H1 (cell line): ENCODE measurements at regions not wholly inside any gene's neighbourhood (a gene's known extent, or its start where the extent isn't known, plus 50 kb on each side); places are given as distances from the start of the nearest gene placed in this dataset.

Experiments used
- CTCF ChIA-PET: fragments of 300-600 bp; sonication (Branson Sonifier 250); formaldehyde crosslinking; loops from one replicate; lab custom pipeline; 2021; ENCODE audit not compliant: partially characterized antibody; lab: Charles Lee
- POLR2A ChIA-PET: fragments of 300-600 bp; sonication (Branson Sonifier 250); formaldehyde crosslinking; loops from one replicate; lab custom pipeline; 2021; ENCODE audit warnings: inconsistent platforms; ENCODE audit not compliant: partially characterized antibody; lab: Charles Lee
- DNase-seq, 2 experiments: peaks; one replicate each; pipeline versions ENCODE4 v3.0.0 to v3.0.0-alpha.2; 2010 to 2022; ENCODE audit warnings: low spot score in 2 of 2, low read depth in 1 of 2, mixed read lengths in 1 of 2
- FAIRE-seq: peaks from 2 replicates; lab custom pipeline; 2011; peaks lifted over from hg19 to GRCh38; lab: Jason Lieb, UNC
- H2AFZ ChIP-seq: 2 replicates; pipeline ENCODE4 v1.8.1; 2012; ENCODE audit warnings: low read length, inconsistent platforms
- H2AK5ac ChIP-seq: 2 replicates; pipeline ENCODE4 v1.6.1; 2013; ENCODE audit warnings: low read depth, low read length
- H2BK120ac ChIP-seq: replicated peaks from 2 replicates; pipeline ENCODE3; 2013; ENCODE audit warnings: low read depth, low read length, inconsistent platforms
- H2BK12ac ChIP-seq: 2 replicates; pipeline ENCODE4 v1.6.1; 2013; ENCODE audit warnings: low read depth, low read length
- H2BK15ac ChIP-seq: 2 replicates; pipeline ENCODE4 v1.6.1; 2013; ENCODE audit warnings: low read length
- H2BK20ac ChIP-seq: 2 replicates; pipeline ENCODE4 v1.6.1; 2013; ENCODE audit warnings: low read length
- H2BK5ac ChIP-seq: 2 replicates; pipeline ENCODE4 v1.6.1; 2013; ENCODE audit warnings: low read depth, low read length
- H3K14ac ChIP-seq: 2 replicates; pipeline ENCODE4 v1.6.1; 2013; ENCODE audit warnings: inconsistent platforms; ENCODE audit not compliant: insufficient read length
- H3K18ac ChIP-seq: 2 replicates; pipeline ENCODE4 v1.6.1; 2013; ENCODE audit warnings: low read length; ENCODE audit errors: extremely low read depth
- H3K23ac ChIP-seq: 2 replicates; pipeline ENCODE4 v1.6.1; 2013; ENCODE audit warnings: inconsistent platforms; ENCODE audit not compliant: insufficient read length
- H3K23me2 ChIP-seq: 2 replicates; pipeline ENCODE4 v1.6.1; 2013; ENCODE audit warnings: low read depth, low read length
- H3K27ac ChIP-seq: 2 replicates; pipeline ENCODE4 v1.6.1; 2011; ENCODE audit warnings: low read depth, low read length, inconsistent platforms
- H3K27me3 ChIP-seq, 4 experiments: replicated peaks in 1 of 4; 1 replicate in 1 of 4; 2 replicates in 3 of 4; pipeline versions ENCODE4 v1.6.1 to v1.8.1; 2011 to 2013; ENCODE audit warnings: low read length in 3 of 4, mild to moderate bottlenecking in 3 of 4, inconsistent platforms in 2 of 4, mixed read lengths in 2 of 4, moderate library complexity in 1 of 4; ENCODE audit not compliant: control insufficient read depth in 3 of 4, insufficient read depth in 3 of 4; ENCODE audit errors: extremely low read depth in 1 of 4
- H3K36me3 ChIP-seq, 4 experiments: 2 replicates each; pipeline versions ENCODE4 v1.6.1 to v1.8.1; 2011 to 2013; ENCODE audit warnings: mild to moderate bottlenecking in 4 of 4, low read length in 3 of 4, moderate library complexity in 2 of 4, control low read depth in 1 of 4, inconsistent platforms in 1 of 4; ENCODE audit not compliant: insufficient read depth in 4 of 4, control insufficient read depth in 2 of 4
- H3K4ac ChIP-seq: replicated peaks from 2 replicates; pipeline ENCODE3; 2013; ENCODE audit warnings: low read length, low read depth, mixed read lengths, inconsistent platforms; ENCODE audit not compliant: insufficient read length
- H3K4me1 ChIP-seq, 4 experiments: replicated peaks in 1 of 4; 1 replicate in 1 of 4; 2 replicates in 3 of 4; pipeline versions ENCODE4 v1.6.1 to v1.8.1; 2011 to 2013; ENCODE audit warnings: low read length in 3 of 4, inconsistent platforms in 2 of 4, mixed read lengths in 1 of 4; ENCODE audit not compliant: insufficient read depth in 4 of 4, control insufficient read depth in 3 of 4
- H3K4me2 ChIP-seq, 2 experiments: 2 replicates each; pipeline versions ENCODE4 v1.6.1 to v1.8.1; 2011 to 2013; ENCODE audit warnings: low read depth in 2 of 2, low read length in 2 of 2, control low read depth in 1 of 2, inconsistent platforms in 1 of 2, mild to moderate bottlenecking in 1 of 2; ENCODE audit not compliant: insufficient read depth in 1 of 2
- H3K4me3 ChIP-seq, 4 experiments: fragments of 200-600, 300-600 bp in 1 of 4; sonication (generic), shearing (Covaris generic), sonication (Bioruptor Twin) in 1 of 4; 2 replicates each; pipeline versions ENCODE4 v1.5.1 to v1.8.1; 2011 to 2016; ENCODE audit warnings: low read length in 4 of 4, low read depth in 3 of 4, control low read depth in 2 of 4, inconsistent platforms in 2 of 4, mild to moderate bottlenecking in 2 of 4, mixed read lengths in 1 of 4, moderate library complexity in 1 of 4; ENCODE audit not compliant: insufficient read depth in 2 of 4; ENCODE audit errors: extremely low read depth in 1 of 4
- H3K56ac ChIP-seq: replicated peaks from 2 replicates; pipeline ENCODE3; 2013; ENCODE audit warnings: low read depth, mild to moderate bottlenecking, mixed read lengths, low read length, inconsistent platforms; ENCODE audit not compliant: insufficient read length
- H3K79me1 ChIP-seq: 2 replicates; pipeline ENCODE4 v1.6.1; 2013; ENCODE audit warnings: low read depth, low read length, control low read depth
- H3K79me2 ChIP-seq, 2 experiments: 2 replicates each; pipeline versions ENCODE4 v1.6.1 to v1.8.1; 2012 to 2013; ENCODE audit warnings: low read length in 2 of 2, mild to moderate bottlenecking in 2 of 2, inconsistent platforms in 1 of 2; ENCODE audit not compliant: insufficient read depth in 2 of 2, control insufficient read depth in 1 of 2
- H3K9ac ChIP-seq, 4 experiments: replicated peaks in 1 of 4; 1 replicate in 1 of 4; 2 replicates in 3 of 4; pipeline versions ENCODE4 v1.6.1 to v1.8.1; 2011 to 2013; ENCODE audit warnings: low read depth in 3 of 4, low read length in 3 of 4, control low read depth in 2 of 4, mild to moderate bottlenecking in 2 of 4, moderate library complexity in 2 of 4, inconsistent platforms in 1 of 4; ENCODE audit errors: extremely low read depth in 1 of 4
- H3K9me3 ChIP-seq, 2 experiments: 2 replicates each; pipeline versions ENCODE4 v1.6.1 to v1.8.1; 2012 to 2013; ENCODE audit warnings: mild to moderate bottlenecking in 2 of 2, moderate library complexity in 2 of 2, control low read depth in 1 of 2, inconsistent platforms in 1 of 2, low read depth in 1 of 2, low read length in 1 of 2, mixed read lengths in 1 of 2; ENCODE audit not compliant: insufficient read depth in 2 of 2
- H4K20me1 ChIP-seq, 2 experiments: replicated peaks in 1 of 2; 2 replicates each; pipeline versions ENCODE3 to v1.8.1; 2011 to 2013; ENCODE audit warnings: inconsistent platforms in 2 of 2, low read length in 2 of 2, mild to moderate bottlenecking in 1 of 2; ENCODE audit not compliant: insufficient read depth in 2 of 2, control insufficient read depth in 1 of 2
- H4K5ac ChIP-seq: 2 replicates; pipeline ENCODE4 v1.6.1; 2013; ENCODE audit warnings: low read length, low read depth, mixed read lengths, inconsistent platforms; ENCODE audit not compliant: insufficient read length
- H4K8ac ChIP-seq: 2 replicates; pipeline ENCODE4 v1.8.0; 2013; ENCODE audit warnings: mild to moderate bottlenecking, moderate library complexity, low read length, inconsistent platforms; ENCODE audit not compliant: insufficient read depth; ENCODE audit errors: extremely low read depth
- H4K91ac ChIP-seq: replicated peaks from 2 replicates; pipeline ENCODE3; 2013; ENCODE audit warnings: low read length, mixed read lengths, inconsistent platforms; ENCODE audit not compliant: insufficient read length
- ATF2 ChIP-seq: IDR thresholded peaks from 2 replicates; pipeline ENCODE4 v1.6.1; 2012; ENCODE audit warnings: low read length, inconsistent platforms
- KDM4A ChIP-seq: IDR thresholded peaks from one replicate; pipeline ENCODE4 v1.7.1; 2012; ENCODE audit warnings: low read depth, mild to moderate bottlenecking, moderate library complexity, low read length, inconsistent platforms; ENCODE audit not compliant: severe bottlenecking
- NRF1 ChIP-seq: IDR thresholded peaks from 2 replicates; pipeline ENCODE4 v1.6.1; 2011; ENCODE audit warnings: mild to moderate bottlenecking, low read depth, low read length, improper control_type of control experiment
- WGBS, 2 experiments: shearing (Covaris generic) in 1 of 2; methylation state at CpG; one replicate each; pipeline versions ENCODE4 v1.1.6 to v1.1.7; 2013 to 2015; ENCODE audit warnings: low lambda C conversion rate in 2 of 2, mixed read lengths in 2 of 2, inconsistent platforms in 1 of 2, low coverage in 1 of 2, missing lambda C conversion rate in 1 of 2; ENCODE audit not compliant: insufficient replicate concordance in 2 of 2, insufficient coverage in 1 of 2, insufficient read length in 1 of 2; ENCODE audit errors: extremely low coverage in 1 of 2, missing lambda C conversion rate in 1 of 2; 5-methylcytosine and 5-hydroxymethylcytosine counted together

DNA sequence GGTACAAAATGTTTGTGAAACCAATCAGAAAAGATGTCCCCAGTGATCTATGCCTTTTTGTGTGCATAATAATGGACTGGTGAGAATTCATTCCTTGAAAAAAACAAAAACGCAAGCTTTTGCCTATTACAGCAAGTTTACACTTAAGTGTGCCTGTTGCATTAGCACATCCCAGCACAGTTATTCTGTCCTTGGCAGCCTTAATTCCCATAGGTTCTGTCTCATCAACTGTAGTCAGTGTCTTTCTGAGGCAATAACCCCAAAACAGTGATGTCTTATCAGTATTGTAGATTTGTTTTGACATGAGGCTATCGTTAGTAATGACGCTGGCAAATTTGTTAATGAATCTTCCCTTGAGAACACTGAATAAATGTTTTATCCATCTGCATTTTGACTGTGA lies 109.9 kb upstream of the KCTD3 start:
- Histone ChIP-seq H3K18ac (no peak overlapping the region), H3K4ac (no peak overlapping the region), H2BK120ac (no peak overlapping the region), H3K79me1 (no peaks in the 10 kb centered on the region), H2BK5ac (no peak overlapping the region), H3K4me1 (no peaks in the 10 kb centered on the region), H4K5ac (no peak overlapping the region), H2AFZ (no peak overlapping the region), H2BK12ac (no peak overlapping the region), H3K36me3 (no peaks in the 10 kb centered on the region), H3K27me3 (no peaks in the 10 kb centered on the region), H4K20me1 (no peaks in the 10 kb centered on the region), H3K23me2 (no peaks in the 10 kb centered on the region), H3K79me2 (no peaks in the 10 kb centered on the region), H3K4me2 (no peak overlapping the region), H3K27ac (no peak overlapping the region), H4K8ac (no peak overlapping the region), H3K9ac (no peak overlapping the region), H3K23ac (no peak overlapping the region), H3K9me3 (no peaks in the 10 kb centered on the region), H2BK15ac (no peak overlapping the region), H3K56ac (no peak overlapping the region), H4K91ac (no peak overlapping the region), H2AK5ac (no peak overlapping the region), H3K4me3 (no peak overlapping the region), H3K14ac (no peak overlapping the region), H2BK20ac (no peak overlapping the region)
- ChIA-PET POLR2A (no interaction called here), CTCF (no interaction called here)
- no peak for DNase-seq
- TF ChIP-seq ATF2: no peak
- TF ChIP-seq NRF1: no peak
- TF ChIP-seq KDM4A: no peak
- FAIRE-seq: no peak
- WGBS, 2 experiments: 98% methylated on average over 3 of the region's 3 CpGs; no CpG with 5 or more reads in 1 of the 2 experiments
